NCI-H510A treated with DMSO at 0.1 percent for 48 hours (cell line): ENCODE measurements at regions not wholly inside any gene's neighbourhood (a gene's known extent, or its start where the extent isn't known, plus 50 kb on each side); places are given as distances from the start of the nearest gene placed in this dataset.
"Not testable (repeated sequence)": the region's sequence is repeated elsewhere in the genome, so short reads cannot be mapped to it uniquely, and the experiment has no call there.

Experiments
- DNase-seq: peaks from one replicate; lab custom pipeline; 2025; lab: John Stamatoyannopoulos, UW

DNA sequence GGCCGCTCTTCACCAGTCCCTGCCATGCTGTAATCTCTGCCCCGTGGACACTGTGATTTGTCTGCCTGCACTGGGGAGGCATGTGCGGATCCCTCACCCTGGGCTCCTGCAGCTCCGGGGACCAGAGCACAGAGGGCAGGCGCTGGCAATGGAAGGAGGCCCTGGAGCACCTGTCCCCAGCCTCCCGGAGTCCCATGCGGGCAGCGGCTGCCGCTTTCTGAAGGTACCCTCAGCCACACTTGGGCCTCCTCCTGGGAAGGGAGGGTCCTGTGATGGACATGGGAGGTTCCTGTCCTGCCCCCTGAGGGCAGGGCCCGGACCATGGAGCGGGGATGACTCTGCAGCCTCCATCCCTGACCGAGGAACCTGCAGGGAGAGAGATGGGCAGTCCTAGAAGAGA, 297.4 kb upstream of the SFSWAP start:
- DNase-seq = no peak

GRCh38 chr12:131414155-131414922, 296.6 kb upstream of the SFSWAP start:
- DNase-seq = not testable (repeated sequence)

DNA sequence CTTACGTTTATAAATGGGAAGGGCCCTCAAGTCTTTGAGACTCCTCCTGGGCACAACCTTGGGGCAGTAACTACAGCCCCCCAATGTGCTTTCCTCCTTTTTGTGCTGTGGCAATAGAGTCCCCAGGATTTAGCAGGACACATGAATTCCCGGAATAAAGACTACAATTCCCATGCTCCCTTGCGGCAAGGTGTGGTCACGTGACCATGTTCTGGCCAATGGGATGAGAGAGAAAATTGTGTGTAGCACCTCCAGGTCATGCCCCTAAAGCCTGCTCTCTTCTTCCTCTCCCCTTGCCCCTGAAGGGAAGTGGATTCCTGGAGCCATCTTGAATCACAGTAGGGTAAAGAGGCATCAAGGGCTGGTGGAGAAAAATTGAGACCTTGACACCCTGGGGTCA, 295.1 kb upstream of the SFSWAP start:
- DNase-seq = no peak

DNA sequence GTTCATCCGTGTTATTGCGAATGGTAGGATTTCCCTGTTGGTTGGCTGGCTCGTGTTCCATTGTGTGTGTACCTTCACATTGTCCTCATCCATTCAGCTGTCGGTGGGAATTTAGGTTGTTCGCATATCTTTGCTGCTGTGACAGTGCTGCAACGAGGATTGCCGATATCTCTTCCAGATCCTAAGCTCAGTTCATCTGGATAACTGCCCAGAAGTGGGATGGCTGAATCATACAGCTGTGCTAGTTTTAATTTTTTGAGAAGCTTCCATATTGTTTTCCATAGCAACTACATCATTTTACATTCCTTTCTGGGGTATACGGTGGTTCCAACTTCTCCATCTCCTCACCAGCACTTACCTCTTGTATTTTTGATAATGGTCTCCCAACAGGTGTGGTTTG, 292.8 kb upstream of the SFSWAP start:
- no peak for DNase-seq

GRCh38 chr12:131418884-131419283, 292.0 kb upstream of the SFSWAP start:
- no peak for DNase-seq

DNA sequence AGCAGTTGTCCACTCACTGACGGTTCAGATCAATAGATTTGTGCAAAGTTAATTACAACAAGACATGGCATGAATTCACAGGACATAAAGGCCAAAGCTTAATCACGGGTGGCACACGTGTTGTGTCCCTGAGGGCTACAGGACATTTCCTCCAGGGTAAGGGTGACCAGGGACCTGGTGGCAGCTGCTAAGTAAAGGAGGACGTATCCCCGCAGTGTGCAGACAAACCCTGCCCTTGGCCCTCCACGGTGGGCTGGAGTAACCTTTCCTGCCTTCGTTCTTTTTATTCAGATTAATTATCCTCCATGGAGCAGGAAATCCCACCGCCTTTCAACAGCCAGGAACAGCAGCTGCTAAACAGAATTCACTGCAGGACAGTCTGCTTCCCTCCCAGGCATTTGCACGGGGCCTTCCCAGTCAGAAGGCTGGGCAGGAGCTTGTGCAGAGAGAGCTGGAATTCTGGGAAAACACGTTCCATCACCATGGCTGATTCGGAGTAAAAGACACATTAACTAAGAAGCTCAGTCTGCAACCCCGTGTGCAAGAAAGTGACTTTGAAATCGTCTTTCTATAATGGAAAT, 289.9 kb upstream of the SFSWAP start:
- DNase-seq = no peak

DNA sequence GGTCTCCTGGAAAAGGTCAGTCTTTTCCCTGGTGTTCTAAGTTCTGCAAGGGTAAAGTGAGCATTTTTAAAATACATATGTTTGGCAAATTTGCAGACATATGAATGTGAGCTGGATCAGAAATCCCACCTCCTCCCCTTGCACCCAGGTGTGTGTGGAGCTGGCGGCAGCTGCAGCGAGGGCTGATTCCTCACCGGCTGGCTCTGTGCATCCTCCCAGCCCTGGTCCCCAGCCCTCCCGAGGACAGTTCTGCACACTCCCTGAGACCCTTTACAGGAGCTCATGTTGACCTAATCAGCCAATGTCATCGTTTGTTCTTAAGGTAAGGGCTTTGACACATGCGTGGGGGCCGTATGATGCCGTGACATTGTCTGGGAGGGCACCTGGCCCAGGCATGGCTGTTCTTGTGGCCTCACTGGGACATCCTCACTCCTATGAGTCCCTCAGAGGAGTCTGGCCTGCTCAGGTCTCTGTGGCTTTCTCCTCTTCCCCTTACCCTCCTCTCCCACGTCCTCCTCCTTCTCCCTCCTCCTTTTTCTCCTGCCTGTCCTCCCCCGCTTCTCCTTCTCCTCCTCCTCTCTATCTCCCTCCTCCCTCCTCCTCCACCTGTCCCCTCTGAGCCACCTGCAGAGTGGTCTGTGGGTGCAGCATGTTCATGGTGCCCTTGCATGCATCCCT, 289.2 kb upstream of the SFSWAP start:
- DNase-seq = no peak

DNA sequence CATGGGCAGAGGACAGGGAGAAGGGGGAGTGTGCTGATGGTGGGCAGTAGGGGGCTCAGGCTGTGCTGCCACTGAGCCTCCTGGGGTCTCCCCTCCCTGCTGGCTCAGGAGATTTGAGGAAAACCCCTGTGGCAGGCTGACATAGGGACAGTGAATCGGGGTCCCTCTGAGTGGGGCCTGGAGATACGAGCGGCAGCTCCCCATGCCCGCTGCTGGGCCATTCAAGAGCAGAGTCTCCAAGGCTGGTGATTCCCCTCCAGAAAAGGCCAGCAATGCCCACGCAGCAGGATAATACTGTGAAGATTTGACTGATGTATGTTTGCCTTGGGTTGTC, 288.7 kb upstream of the SFSWAP start:
- DNase-seq = no peak

GRCh38 chr12:131422744-131423143, 288.1 kb upstream of the SFSWAP start:
- no peak for DNase-seq

GRCh38 chr12:131424270-131424669, 286.6 kb upstream of the SFSWAP start:
- no peak for DNase-seq

GRCh38 chr12:131425112-131426075, 285.5 kb upstream of the SFSWAP start:
- no peak for DNase-seq

- DNase-seq = no peak
Measured at GRCh38 chr12:131428091-131428685, 282.7 kb upstream of the SFSWAP start.

- not testable (repeated sequence) for DNase-seq
Measured at GRCh38 chr12:131429221-131429620, 281.7 kb upstream of the SFSWAP start.

GRCh38 chr12:131429697-131430096, 281.2 kb upstream of the SFSWAP start:
- not testable (repeated sequence) for DNase-seq

DNA sequence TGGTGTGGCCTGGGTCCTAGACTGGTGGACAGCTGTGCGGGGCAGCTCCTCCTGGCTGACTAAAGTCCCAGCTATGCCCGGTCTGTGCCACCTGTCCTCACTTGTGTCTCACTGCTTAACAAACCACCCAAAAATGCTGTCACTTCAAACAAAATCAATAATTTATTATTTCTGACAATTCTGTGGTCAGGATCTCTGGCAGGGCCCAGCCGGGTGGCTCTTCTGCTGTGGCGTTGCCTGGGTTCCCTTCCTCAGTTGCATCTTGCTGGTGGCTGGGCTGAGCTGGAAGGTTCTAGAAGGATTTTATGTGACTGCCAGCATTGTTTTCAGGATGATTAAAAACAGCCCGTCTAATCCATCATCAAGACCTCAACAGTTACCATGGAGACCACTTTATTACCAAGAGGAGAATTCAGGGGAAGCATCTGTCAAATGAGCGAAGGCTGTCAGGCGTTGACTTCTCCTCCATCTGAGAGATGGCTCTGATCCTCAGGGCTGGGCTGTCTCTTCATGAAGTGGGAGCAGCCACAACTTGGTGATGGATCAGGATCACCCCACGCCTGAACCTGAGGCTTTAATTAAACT, 280.6 kb upstream of the SFSWAP start:
- no peak for DNase-seq

DNA sequence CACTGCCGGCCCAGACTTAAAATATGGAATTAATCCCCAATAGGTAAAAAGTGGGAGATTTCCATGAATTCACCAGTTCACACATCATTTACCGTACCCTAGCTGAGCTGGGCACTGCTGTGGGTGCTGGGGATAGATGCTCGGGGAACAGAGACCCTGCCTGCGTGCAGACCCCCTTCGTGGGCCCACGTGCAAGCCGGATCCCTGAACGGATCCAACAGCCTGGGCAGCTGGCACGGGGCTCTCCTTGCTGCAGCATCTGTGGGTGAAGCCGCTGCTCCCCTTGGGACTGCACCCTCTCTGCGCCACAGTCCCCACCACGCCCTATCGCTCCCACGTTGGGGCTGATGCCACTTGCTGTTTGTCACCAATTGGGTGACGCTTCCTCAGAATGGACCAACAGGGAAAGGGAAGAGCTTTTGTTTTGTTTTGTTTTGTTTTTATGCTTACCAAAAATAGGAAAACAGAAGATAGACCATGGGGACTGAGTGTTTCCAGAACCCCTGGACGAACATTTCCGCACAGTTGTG, 279.7 kb upstream of the SFSWAP start:
- DNase-seq = not testable (repeated sequence)

GRCh38 chr12:131432532-131433260, 278.2 kb upstream of the SFSWAP start:
- DNase-seq = no peak

DNA sequence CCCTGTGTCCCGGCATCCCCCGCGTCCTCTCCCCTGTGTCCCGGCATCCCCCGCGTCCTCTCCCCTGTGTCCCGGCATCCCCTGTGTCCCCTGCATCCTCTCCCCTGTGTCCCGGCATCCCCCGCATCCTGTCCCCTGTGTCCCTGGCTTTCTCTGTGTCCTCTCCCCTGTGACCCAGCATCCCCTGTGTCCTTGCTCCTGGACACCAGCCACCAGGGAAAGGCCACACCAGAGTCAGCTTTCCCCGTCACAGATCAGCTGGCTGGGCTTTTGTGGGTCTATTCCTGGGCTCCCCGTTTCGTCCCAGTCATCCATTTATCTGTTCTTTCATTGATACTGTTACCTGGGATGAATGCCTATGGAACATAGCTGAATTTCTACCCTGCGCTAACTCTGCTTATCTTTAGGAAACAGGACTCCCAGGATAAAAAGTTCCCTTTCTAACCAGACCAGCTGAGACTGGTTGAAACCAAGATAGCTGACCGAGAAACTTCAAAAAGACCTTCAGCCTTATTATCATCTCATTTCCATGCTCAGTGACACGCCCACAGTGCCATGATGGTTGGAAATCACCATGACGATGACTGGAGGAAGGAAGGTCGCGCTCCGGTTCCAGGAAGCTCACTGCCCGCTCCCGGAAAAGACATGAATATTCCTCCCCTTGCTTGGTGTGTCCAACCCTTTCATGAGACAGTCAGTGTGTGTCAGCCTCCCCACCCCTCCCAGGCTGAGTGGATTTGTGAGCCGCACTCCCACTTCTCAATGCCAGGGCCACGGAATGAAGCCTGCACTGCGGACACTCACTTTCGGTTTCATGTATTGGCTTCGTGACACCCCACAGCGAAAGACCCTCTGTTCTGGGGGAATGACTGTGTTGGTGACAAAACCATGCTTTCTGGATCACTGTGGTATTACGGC, 276.4 kb upstream of the SFSWAP start:
- DNase-seq = no peak

GRCh38 chr12:131436922-131437705, 273.8 kb upstream of the SFSWAP start:
- DNase-seq = no peak
